Endodermal cell (in vitro differentiated cells): ENCODE measurements at regions not wholly inside any gene's neighbourhood (a gene's known extent, or its start where the extent isn't known, plus 50 kb on each side); places are given as distances from the start of the nearest gene placed in this dataset.
"Not testable (repeated sequence)": the region's sequence is repeated elsewhere in the genome, so short reads cannot be mapped to it uniquely, and the experiment has no call there.

Source experiments
- DNase-seq: peaks from one replicate; pipeline ENCODE4 v3.0.0-alpha.2; 2017
- H3K27ac ChIP-seq: 2 replicates; pipeline ENCODE4 v1.5.1; 2013; ENCODE audit warnings: mild to moderate bottlenecking, low read depth, low read length, moderate library complexity
- H3K27me3 ChIP-seq: 2 replicates; pipeline ENCODE4 v1.6.1; 2013; ENCODE audit warnings: mild to moderate bottlenecking, low read length, moderate library complexity; ENCODE audit not compliant: insufficient read depth, control insufficient read depth, poor library complexity, severe bottlenecking
- H3K36me3 ChIP-seq: 2 replicates; pipeline ENCODE4 v1.7.0; 2013; ENCODE audit warnings: mild to moderate bottlenecking, low read length, moderate library complexity; ENCODE audit not compliant: control insufficient read depth, insufficient read depth
- H3K4me1 ChIP-seq: one replicate; pipeline ENCODE4 v1.7.0; 2013; ENCODE audit warnings: low read length; ENCODE audit not compliant: control insufficient read depth, insufficient read depth
- H3K4me3 ChIP-seq: 2 replicates; pipeline ENCODE4 v1.5.1; 2013; ENCODE audit warnings: mild to moderate bottlenecking, low read length, moderate library complexity
- H3K9ac ChIP-seq: 2 replicates; pipeline ENCODE4 v1.6.1; 2013; ENCODE audit warnings: mild to moderate bottlenecking, low read length, moderate library complexity; ENCODE audit not compliant: poor library complexity, severe bottlenecking; ENCODE audit errors: extremely low read depth
- H3K9me3 ChIP-seq: 2 replicates; pipeline ENCODE4 v1.6.1; 2013; ENCODE audit warnings: mild to moderate bottlenecking, low read length, moderate library complexity; ENCODE audit not compliant: control insufficient read depth
- H3K27ac Mint-ChIP-seq: 2 replicates; pipeline ENCODE4 v1.8.0; 2020; ENCODE audit warnings: mixed read lengths
- H3K27me3 Mint-ChIP-seq: 2 replicates; pipeline ENCODE4 v1.8.0; 2021; ENCODE audit warnings: mild to moderate bottlenecking, mixed read lengths; ENCODE audit not compliant: insufficient read depth
- H3K36me3 Mint-ChIP-seq: 2 replicates; pipeline ENCODE4 v1.8.0; 2020; ENCODE audit warnings: low read depth, mixed read lengths
- H3K4me1 Mint-ChIP-seq: 2 replicates; pipeline ENCODE4 v1.8.0; 2020; ENCODE audit warnings: mixed read lengths
- H3K4me3 Mint-ChIP-seq: 2 replicates; pipeline ENCODE4 v1.8.0; 2020; ENCODE audit warnings: mild to moderate bottlenecking, moderate library complexity, mixed read lengths
- H3K9me3 Mint-ChIP-seq: 2 replicates; pipeline ENCODE4 v1.8.0; 2020; ENCODE audit warnings: mild to moderate bottlenecking, mixed read lengths
- WGBS, 2 experiments: methylation state at CpG; one replicate each; pipeline versions ENCODE4 v1.1.5 to v1.1.7; 2013; ENCODE audit warnings: missing lambda C conversion rate in 2 of 2, mixed read lengths in 1 of 2; ENCODE audit not compliant: insufficient coverage in 1 of 2, insufficient read length in 1 of 2; 5-methylcytosine and 5-hydroxymethylcytosine counted together
- TF ChIP-seq, protein P1 (sequence below): fragments of 200-600 bp; sonication (generic); conservative IDR thresholded peaks from 2 replicates; pipeline ENCODE4 v1.5.0; 2021; ENCODE audit warnings: antibody characterized with exemption, mild to moderate bottlenecking

DNA sequence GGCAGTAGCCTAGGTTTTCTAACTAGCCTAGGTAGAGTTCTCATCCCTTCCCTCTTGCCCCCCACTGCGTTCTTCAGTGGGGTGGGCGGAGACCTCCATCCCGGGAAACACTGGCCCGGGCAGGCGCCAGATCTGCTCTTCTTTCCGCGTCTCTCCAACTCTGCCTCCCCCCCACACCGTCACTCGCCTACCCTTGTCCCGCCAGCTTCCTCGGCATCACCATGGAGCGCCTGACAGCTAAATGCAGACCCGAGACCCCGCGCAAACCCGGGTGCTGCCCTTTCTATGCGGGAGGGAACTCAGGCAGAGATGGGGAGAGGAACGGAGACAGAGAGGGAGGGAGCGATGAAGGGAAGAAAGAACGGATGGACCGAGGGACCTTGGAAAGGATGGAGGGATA, 1494.8 kb upstream of the DEFB115 start:
- no peak for DNase-seq
- Mint-ChIP-seq H3K9me3 (peaks cover 84% of the 10 kb centered on the region), H3K4me3 (no peak overlapping the region), H3K36me3 (peaks cover 3% of the 10 kb centered on the region), H3K27ac (no peak overlapping the region), H3K27me3 (peaks cover 2% of the 10 kb centered on the region), H3K4me1 (no peaks in the 10 kb centered on the region)
- no peaks in the 10 kb centered on the region for H3K27me3 ChIP-seq
- no peak overlapping the region for H3K27ac ChIP-seq
- WGBS, 2 experiments = 90 to 100% methylated on average over 2 to 20 of the region's 21 CpGs
- H3K36me3 ChIP-seq = no peaks in the 10 kb centered on the region
- no peaks in the 10 kb centered on the region for H3K4me1 ChIP-seq
- TF ChIP-seq, protein P1, sequence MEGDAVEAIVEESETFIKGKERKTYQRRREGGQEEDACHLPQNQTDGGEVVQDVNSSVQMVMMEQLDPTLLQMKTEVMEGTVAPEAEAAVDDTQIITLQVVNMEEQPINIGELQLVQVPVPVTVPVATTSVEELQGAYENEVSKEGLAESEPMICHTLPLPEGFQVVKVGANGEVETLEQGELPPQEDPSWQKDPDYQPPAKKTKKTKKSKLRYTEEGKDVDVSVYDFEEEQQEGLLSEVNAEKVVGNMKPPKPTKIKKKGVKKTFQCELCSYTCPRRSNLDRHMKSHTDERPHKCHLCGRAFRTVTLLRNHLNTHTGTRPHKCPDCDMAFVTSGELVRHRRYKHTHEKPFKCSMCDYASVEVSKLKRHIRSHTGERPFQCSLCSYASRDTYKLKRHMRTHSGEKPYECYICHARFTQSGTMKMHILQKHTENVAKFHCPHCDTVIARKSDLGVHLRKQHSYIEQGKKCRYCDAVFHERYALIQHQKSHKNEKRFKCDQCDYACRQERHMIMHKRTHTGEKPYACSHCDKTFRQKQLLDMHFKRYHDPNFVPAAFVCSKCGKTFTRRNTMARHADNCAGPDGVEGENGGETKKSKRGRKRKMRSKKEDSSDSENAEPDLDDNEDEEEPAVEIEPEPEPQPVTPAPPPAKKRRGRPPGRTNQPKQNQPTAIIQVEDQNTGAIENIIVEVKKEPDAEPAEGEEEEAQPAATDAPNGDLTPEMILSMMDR = no peak
- H3K9ac ChIP-seq = no peak overlapping the region
- no peak overlapping the region for H3K4me3 ChIP-seq
- peaks cover 13% of the 10 kb centered on the region for H3K9me3 ChIP-seq

- H3K9me3 ChIP-seq = peaks cover 21% of the 10 kb centered on the region
- 72 to 93% methylated on average over 5 to 20 of the region's 29 CpGs for WGBS, 2 experiments
- DNase-seq = no peak
These were observed 1493.5 kb upstream of the DEFB115 start for GRCh38 chr20:29763821-29764511.

DNA sequence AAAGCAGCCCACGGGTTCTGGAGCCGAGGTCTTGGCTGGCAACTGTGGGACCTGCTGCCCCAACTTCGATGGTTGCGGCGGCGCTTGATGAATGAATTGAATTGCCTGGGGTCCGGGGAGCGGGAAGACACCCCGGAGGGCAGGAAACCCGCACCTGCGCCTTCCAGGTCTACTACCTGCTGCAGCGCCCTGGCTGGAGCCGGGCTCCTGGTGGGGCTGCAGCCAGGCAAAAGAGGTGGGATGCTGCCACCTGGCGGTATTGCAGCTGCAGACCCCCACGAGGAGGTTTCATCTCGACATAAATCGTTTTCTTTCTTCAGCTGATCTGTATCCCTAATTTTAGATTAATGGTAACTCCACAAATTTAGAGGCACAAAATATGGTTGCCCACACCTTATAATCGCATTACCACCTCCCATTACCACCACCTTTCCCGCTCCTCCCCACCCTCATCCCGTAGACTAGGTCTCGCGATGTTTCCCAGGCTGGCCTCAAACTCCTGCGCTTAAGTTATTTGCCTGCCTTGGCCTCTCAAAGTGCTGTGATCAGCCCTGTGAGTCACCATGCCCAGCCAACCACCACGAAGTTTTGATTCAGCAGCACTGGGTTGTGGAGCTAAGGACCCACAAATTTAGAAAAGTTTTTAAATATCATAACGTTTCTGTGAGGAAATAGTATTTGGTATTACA, 1492.4 kb upstream of the DEFB115 start:
- WGBS, 2 experiments = 79 to 81% methylated on average over 21 to 24 of the region's 25 CpGs
- peaks cover 91% of the 10 kb centered on the region for H3K9me3 Mint-ChIP-seq
- TF ChIP-seq, protein P1 = peak; percentile 60
- not testable (repeated sequence) for H3K27me3 ChIP-seq, H3K27ac ChIP-seq, H3K4me1 ChIP-seq, H3K27ac Mint-ChIP-seq, H3K4me1 Mint-ChIP-seq, H3K4me3 Mint-ChIP-seq, H3K27me3 Mint-ChIP-seq, H3K36me3 ChIP-seq, H3K36me3 Mint-ChIP-seq, H3K4me3 ChIP-seq, H3K9ac ChIP-seq
- H3K9me3 ChIP-seq = peaks cover 28% of the 10 kb centered on the region
- peak; percentile 58 for DNase-seq

More at GRCh38 chr20:29763821-29764511, 1493.5 kb upstream of the DEFB115 start:
- TF ChIP-seq, protein P1 = no peak
- Mint-ChIP-seq H3K9me3 (peaks cover 87% of the 10 kb centered on the region), H3K4me3 (no peak overlapping the region), H3K27me3 (peaks cover 2% of the 10 kb centered on the region), H3K27ac (no peak overlapping the region), H3K36me3 (peaks cover 3% of the 10 kb centered on the region), H3K4me1 (no peaks in the 10 kb centered on the region)
- H3K4me1 ChIP-seq = no peaks in the 10 kb centered on the region
- H3K27ac ChIP-seq = no peak overlapping the region
- no peak overlapping the region for H3K9ac ChIP-seq
- no peak overlapping the region for H3K4me3 ChIP-seq
- no peaks in the 10 kb centered on the region for H3K27me3 ChIP-seq
- no peaks in the 10 kb centered on the region for H3K36me3 ChIP-seq

DNA sequence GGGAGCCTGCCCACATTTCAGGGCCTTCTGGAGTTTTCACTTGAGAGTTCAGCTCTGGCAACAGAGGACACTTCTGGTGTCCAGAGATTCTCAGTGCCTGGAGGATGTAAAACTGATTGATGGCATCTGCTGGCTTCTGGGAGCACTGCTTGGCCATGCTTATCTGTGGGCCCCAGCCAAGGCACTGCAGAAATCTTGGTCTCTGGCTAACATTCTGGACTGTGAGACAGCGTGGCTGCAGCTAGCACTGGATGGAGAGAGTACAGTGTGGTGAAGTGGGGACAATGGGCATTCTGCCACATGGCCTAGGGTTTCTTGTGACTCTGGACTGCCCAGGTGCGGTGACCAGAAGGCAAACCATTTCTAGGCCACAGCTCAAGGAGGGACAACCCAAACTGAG, 1479.4 kb upstream of the DEFB115 start:
- H3K36me3 Mint-ChIP-seq, H3K4me3 ChIP-seq, H3K27me3 Mint-ChIP-seq, H3K9ac ChIP-seq, H3K4me1 Mint-ChIP-seq, H3K27me3 ChIP-seq, H3K27ac Mint-ChIP-seq, H3K4me3 Mint-ChIP-seq, DNase-seq, H3K4me1 ChIP-seq, H3K36me3 ChIP-seq, H3K27ac ChIP-seq: not testable (repeated sequence)
- H3K9me3 Mint-ChIP-seq = peaks cover 85% of the 10 kb centered on the region
- peaks cover 42% of the 10 kb centered on the region for H3K9me3 ChIP-seq
- WGBS, 2 experiments = 25 to 33% methylated on average over 1 to 2 of the region's 2 CpGs

DNA sequence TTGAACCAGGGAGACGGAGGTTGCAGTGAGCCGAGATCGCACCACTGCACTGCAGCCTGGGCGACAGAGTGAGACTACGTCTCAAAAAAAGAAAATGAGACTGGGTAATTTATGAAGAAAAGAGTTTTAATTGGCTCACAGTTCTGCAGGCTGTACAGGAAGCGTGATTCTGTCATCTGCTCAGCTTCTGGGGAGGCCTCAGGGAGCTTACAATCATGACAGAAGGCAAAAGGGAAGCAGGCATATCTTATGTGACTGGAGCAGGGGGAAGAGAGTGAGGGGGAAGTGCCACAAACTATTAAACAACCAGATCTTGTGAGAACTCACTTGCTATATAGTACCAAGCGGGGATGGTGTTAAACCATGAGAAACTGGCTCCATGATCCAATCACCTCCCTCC, 1476.2 kb upstream of the DEFB115 start:
- not testable (repeated sequence) for H3K27ac Mint-ChIP-seq, H3K27ac ChIP-seq, H3K27me3 ChIP-seq, H3K27me3 Mint-ChIP-seq, H3K4me1 Mint-ChIP-seq, H3K4me3 ChIP-seq, H3K4me1 ChIP-seq, H3K36me3 ChIP-seq, DNase-seq, H3K36me3 Mint-ChIP-seq, H3K9ac ChIP-seq, H3K4me3 Mint-ChIP-seq
- H3K9me3 ChIP-seq = peaks cover 48% of the 10 kb centered on the region
- 74 to 92% methylated on average over 6 to 7 of the region's 7 CpGs for WGBS, 2 experiments
- peaks cover 89% of the 10 kb centered on the region for H3K9me3 Mint-ChIP-seq
